Lower lobe of right lung (tissue), 2 donors: ENCODE measurements at regions not wholly inside any gene's neighbourhood (a gene's known extent, or its start where the extent isn't known, plus 50 kb on each side); places are given as distances from the start of the nearest gene placed in this dataset.
"Not testable (repeated sequence)": the region's sequence is repeated elsewhere in the genome, so short reads cannot be mapped to it uniquely, and the experiment has no call there.

Experiments used
- ATAC-seq, 2 donors: fragments of 200-7000 bp; cut with Tn5 transposase; one replicate each; pipeline ENCODE4 v1.9.1; 2020 to 2022; ENCODE audit warnings: mild to moderate bottlenecking in 2 of 2, moderate library complexity in 2 of 2
- DNase-seq: peaks from one replicate; pipeline ENCODE4 v3.0.0-alpha.2; 2020
- H3K27ac ChIP-seq: fragments of 200-600 bp; one replicate; pipeline ENCODE4 v1.8.0; 2022
- H3K27me3 ChIP-seq: fragments of 200-600 bp; one replicate; pipeline ENCODE4 v1.8.0; 2022; ENCODE audit warnings: low read depth
- H3K36me3 ChIP-seq: fragments of 200-600 bp; one replicate; pipeline ENCODE4 v1.8.0; 2022; ENCODE audit warnings: mild to moderate bottlenecking
- H3K4me1 ChIP-seq: fragments of 200-600 bp; one replicate; pipeline ENCODE4 v1.8.0; 2022
- H3K4me3 ChIP-seq: fragments of 200-600 bp; one replicate; pipeline ENCODE4 v1.8.0; 2022; ENCODE audit warnings: mild to moderate bottlenecking
- H3K9me3 ChIP-seq: fragments of 200-600 bp; one replicate; pipeline ENCODE4 v1.8.0; 2022
- CTCF ChIP-seq: fragments of 200-600 bp; IDR thresholded peaks from one replicate; pipeline ENCODE4 v1.8.0; 2022; ENCODE audit warnings: antibody characterized with exemption, mild to moderate bottlenecking
- intact Hi-C: fragments of 100-400 bp; cut with DNase I; formaldehyde crosslinking; loops from one replicate; pipeline ENCODE4 v1.11.0; 2022
- donor health status: DM: no; HTN: yes; CAD: no; lungs with severe emphysema.

DNA sequence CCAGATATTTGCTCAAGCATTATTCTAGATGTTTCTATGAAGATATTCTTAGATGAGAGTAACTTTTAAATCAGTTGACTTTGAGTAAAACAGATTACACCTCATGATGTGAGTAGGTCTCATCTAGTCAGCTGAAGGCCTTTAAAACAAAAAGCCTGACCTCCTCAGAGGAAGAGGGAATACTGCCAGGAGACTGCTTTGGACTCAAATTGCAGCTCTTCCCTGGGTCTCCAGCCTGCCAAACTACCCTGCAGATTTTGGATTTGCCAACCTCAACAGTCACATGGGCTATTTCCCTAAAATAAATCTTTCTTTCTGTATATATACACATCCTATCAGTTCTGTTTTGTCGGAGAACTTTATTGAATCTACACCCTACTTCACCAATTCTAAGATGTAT, 182.5 kb upstream of the TENT5A start:
- intact Hi-C loops: no loop called here
- no peak for ATAC-seq
- Histone ChIP-seq H3K36me3 (no peaks in the 10 kb centered on the region), H3K27me3 (no peaks in the 10 kb centered on the region), H3K9me3 (no peaks in the 10 kb centered on the region), H3K27ac (no peak overlapping the region), H3K4me1 (peaks cover 14% of the 10 kb centered on the region), H3K4me3 (no peak overlapping the region)
- no peak for TF ChIP-seq CTCF
- DNase-seq: no peak

GRCh38 chr6:81933608-81934051, 181.1 kb upstream of the TENT5A start:
- TF ChIP-seq CTCF: no peak
- Histone ChIP-seq H3K36me3 (no peaks in the 10 kb centered on the region), H3K9me3 (no peaks in the 10 kb centered on the region), H3K27ac (no peak overlapping the region), H3K4me3 (no peak overlapping the region), H3K27me3 (no peaks in the 10 kb centered on the region), H3K4me1 (peaks cover 5% of the 10 kb centered on the region)
- intact Hi-C loops: no loop called here
- DNase-seq (no peak), ATAC-seq (no peak)

GRCh38 chr6:81933089-81933488, 180.6 kb upstream of the TENT5A start:
- ATAC-seq (no peak), DNase-seq (no peak)
- Histone ChIP-seq H3K27me3 (no peaks in the 10 kb centered on the region), H3K4me3 (no peak overlapping the region), H3K9me3 (no peaks in the 10 kb centered on the region), H3K4me1 (no peaks in the 10 kb centered on the region), H3K27ac (no peak overlapping the region), H3K36me3 (no peaks in the 10 kb centered on the region)
- no peak for TF ChIP-seq CTCF
- intact Hi-C loops: no loop called here

DNA sequence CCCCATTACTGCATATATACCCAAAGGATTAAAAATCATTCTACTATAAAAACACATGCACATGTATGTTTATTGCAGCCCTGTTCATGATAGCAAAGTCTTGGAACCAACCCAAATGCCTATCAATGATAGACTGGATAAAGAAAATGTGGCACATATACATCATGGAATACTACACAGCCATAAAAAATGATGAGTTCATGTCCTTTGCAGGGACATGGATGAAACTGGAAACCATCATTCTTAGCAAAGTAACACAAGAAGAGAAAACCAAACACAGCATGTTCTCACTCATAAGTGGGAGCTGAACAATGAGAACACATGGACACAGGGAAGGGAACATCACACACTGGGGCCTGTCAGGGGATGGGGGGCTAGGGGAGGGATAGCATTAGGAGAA, 180.0 kb upstream of the TENT5A start:
- H3K9me3 ChIP-seq, H3K4me3 ChIP-seq, H3K27ac ChIP-seq, intact Hi-C loops, H3K4me1 ChIP-seq, ATAC-seq, DNase-seq, H3K36me3 ChIP-seq, H3K27me3 ChIP-seq: not testable (repeated sequence)

- no peak for TF ChIP-seq CTCF
- ATAC-seq (no peak), DNase-seq (no peak)
- Histone ChIP-seq H3K9me3 (no peaks in the 10 kb centered on the region), H3K36me3 (no peaks in the 10 kb centered on the region), H3K4me1 (no peaks in the 10 kb centered on the region), H3K27me3 (no peaks in the 10 kb centered on the region), H3K27ac (no peak overlapping the region), H3K4me3 (no peak overlapping the region)
- intact Hi-C loops: no loop called here
Observed at GRCh38 chr6:81929828-81930227, 177.3 kb upstream of the TENT5A start.

- intact Hi-C loops: no loop called here
- Histone ChIP-seq H3K27ac (no peak overlapping the region), H3K4me3 (no peak overlapping the region), H3K9me3 (no peaks in the 10 kb centered on the region), H3K27me3 (no peaks in the 10 kb centered on the region), H3K36me3 (no peaks in the 10 kb centered on the region), H3K4me1 (no peaks in the 10 kb centered on the region)
- DNase-seq (no peak), ATAC-seq (no peak)
- no peak for TF ChIP-seq CTCF
Observed at GRCh38 chr6:81925201-81925600, 172.7 kb upstream of the TENT5A start.
